ENCODE measurements at regions not wholly inside any gene's neighbourhood (a gene's known extent, or its start where the extent isn't known, plus 50 kb on each side); places are given as distances from the start of the nearest gene placed in this dataset.
A peak's percentile ranks its signal among the peaks of the same experiment; 100 is the strongest.

DNA sequence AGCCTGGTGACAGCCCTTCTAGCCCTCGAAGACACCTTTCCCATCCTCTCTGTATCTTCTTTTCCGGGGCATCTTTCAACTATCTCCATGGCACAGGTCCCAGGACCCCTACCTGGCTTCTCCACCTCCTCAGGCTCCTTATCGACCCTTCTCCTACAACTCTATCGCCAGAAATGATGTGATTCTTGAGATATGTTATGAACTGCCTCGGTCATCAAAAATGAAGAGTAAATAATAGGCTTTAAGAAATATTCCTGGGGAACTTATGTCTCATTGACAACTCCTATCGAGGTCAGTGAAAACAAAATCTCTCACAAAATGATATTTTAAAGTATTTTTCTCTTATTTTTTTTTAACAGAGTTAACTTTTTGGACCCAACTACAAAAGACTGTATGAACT is 405.5 kb upstream of the SHH start:
- no peak for DNase-seq

DNA sequence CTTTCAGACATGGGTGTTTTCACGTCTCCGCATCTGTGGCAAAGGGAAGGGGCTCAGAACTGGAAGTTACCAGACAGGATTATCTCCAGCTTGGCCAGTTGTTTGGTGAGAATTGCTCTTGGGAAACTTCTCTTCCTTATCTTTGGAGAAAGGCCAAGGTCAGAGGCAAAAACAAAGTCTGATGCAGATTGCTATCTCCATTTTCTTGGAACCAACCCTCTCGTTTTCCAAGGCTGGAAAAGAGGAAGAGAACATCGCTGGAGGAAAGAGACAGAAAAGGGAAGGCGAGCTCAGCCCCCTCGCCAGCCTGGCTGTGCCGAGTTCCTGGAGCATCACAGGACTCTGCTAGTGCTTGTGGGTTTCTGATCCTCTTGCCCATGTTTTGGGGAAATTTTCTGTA is 396.8 kb upstream of the SHH start:
- DNase-seq = no peak

DNA sequence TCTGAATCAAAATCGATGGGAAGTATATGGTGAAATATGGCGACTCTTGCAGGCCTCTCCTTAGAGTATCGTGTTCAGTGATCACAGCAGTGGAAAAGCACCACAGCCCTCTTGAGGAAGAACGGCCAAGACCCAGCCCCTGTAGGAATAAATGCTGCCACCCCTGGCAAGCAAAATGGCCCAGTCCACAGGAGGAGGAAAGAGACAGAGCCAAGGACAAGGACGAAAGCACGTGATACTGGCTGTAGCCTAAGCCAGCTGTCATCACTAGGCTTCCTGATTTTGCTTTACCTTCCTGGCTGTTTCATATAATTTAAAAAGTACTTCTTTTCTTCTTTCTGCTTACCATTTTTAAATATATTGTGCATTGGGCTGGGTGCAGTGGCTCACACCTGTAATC is 395.0 kb upstream of the SHH start:
- DNase-seq = no peak

DNA sequence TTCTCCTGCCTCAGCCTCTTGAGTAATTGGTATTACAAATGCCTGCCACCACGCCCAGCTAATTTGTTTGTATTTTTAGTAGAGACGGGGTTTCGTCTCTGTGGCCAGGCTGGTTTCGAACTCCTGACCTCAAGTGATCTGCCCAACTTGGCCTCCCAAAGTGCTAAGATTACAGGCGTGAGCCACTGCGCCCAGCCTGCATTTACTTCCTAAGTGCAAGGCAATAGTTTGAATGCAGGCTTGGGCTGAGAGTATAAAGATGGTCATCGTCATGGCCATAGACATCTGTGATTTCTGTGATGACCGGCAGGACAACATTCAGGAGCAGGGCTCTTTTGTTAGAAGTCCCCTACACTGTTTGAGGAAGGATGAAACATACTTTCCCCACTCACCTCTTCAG is 393.9 kb upstream of the SHH start:
- DNase-seq = no peak

DNA sequence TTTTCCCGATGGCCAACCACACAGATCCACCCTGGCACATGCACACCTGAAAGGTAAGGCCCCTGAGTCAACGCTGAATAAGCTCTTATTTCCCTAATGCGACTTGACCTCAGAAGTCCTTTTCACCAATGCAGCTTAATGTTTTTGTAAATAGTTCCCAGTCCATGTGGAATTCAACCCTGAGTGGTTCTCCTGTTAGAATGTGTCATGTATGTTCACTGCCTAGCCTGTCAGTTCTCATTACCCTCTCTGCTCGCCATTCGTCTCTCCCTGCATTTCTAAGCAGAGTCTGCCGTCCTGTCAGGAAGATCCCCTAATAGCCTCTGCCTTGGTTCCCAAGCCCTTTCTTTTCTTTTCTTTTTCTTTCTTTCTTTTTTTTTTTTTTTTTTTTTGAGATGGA is 392.6 kb upstream of the SHH start:
- DNase-seq = no peak

DNA sequence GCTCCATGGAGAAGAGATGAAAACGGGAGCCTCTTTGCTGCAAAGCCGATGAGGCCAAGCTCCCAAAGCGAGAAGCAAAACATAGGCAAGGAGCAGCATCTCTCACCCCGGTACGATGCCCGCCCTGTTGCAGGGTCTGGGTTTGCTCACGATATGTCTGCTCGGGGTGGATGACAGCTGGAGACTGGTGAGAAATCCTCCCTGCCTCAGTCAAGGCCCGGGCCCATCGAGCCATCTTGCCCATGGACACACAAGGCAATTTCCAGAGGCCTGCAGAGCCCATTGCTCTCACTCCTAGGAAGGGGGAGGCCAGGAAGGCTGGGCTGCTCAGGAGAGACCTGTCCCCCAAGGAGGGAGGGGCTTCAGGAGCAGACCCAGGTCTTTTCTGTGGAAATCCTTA is 391.7 kb upstream of the SHH start:
- DNase-seq = no peak

DNA sequence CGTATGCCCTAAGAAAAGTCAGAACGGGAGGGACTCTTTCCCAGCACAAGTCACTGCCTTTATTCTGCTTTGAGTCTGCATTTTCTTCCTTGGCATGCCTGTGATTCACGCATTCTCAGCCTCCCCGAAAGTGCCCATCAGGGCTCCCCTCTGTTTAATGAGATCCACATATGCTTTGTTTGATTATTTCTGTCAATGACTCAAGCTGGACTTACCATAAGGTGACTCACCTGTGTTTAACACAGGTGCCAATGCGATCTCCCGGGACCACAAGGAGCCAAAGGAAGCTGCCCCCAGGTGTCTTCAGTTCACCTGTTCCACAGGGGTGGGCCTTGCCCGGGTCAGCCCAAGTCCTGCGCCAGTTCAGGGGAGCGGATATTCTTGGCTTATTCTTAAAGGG is 386.0 kb upstream of the SHH start:
- DNase-seq = no peak

DNA sequence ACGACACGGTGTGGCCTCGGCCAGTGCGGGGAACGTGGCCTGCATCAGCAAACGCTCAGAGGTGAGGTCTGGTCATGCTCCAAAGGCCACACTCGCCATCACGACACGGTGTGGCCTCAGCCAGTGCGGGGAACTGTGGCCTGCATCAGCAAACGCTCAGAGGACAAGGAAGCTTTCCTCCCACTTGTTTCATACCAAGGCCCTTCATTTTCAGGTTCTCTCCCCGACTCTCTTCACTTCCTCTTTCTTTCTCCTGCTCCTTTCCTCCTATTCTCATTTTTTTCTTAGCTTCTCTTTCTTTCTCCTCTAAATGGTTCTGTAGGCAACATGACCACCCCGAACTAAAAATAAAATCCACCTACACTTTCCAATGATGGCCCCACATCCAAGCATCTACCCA is 384.4 kb upstream of the SHH start:
- no peak for DNase-seq

DNA sequence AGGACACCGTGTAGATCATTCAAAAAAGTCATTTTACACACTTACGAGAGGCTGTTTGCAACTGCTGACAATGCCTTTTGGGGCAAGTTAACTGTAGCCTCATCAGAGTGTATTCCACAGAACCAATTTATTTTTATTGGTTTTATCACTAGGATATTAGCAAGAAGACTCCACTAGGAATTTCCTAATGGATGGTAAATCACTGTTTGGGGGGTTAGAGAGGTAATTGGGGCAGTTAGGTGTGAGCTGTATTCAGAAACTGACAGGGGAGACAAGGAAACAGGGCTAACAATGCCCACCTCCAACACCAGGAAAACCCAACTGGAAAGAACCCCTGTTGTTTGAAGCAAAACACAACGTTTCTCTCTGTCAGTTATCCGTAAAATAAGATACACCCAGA is 383.0 kb upstream of the SHH start:
- no peak for DNase-seq

DNA sequence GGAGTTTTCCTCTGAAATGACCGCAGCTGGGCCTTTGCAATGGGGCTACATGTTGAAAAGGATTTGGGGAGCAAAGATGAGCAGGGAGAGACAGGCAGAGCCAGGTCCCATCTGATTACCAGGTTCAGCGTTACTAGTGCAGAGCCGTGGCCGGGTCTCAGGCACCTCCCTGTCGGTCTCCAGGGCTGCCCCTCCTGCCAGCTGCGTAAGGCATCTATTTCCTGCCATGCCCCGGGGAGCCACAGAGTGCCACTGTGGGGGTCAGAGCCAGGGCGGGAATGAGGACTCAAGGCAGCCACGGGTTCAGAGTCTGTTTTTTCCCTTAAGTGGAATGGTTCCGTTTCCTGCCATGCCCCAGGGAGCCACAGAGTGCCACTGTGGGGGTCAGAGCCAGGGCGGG is 382.6 kb upstream of the SHH start:
- DNase-seq = no peak

DNA sequence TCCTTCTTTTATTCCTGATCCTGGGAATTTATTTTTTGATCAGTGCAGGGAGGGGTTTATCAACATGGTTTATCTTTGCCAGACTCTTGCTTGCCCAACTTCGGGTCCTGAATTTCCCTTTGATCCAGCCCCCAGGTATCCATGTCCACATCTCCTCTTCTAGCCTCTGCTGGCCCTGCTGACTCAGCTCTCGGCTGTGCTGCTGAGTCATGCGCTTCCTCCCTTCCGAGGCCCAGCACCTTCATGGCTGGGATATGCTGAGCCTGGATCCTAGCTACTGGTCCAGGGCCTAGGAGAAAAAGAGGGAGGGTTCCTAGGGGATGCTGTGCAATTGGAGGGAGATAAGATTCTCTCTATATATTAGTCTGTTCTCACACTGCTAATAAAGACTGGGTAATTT is 380.7 kb upstream of the SHH start:
- DNase-seq = no peak

DNA sequence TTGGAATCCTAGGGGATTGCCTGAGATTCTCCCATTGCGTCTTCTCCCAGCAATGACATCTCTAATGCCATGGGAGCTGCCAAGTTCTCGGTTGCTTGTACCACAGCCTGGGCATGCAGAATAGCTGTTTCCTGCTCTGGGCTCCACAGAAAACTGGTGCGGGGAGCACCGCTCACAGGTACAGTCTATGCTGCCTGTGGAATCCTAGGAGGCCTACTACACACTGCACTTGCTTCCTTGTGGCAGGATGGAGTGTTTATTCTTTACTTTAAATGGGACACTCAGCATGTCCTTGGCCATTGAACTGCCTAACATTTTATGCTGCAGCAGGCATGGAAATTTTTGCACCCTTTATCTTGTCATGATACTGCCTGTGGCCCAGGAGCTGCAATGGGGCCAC is 378.8 kb upstream of the SHH start:
- no peak for DNase-seq

DNA sequence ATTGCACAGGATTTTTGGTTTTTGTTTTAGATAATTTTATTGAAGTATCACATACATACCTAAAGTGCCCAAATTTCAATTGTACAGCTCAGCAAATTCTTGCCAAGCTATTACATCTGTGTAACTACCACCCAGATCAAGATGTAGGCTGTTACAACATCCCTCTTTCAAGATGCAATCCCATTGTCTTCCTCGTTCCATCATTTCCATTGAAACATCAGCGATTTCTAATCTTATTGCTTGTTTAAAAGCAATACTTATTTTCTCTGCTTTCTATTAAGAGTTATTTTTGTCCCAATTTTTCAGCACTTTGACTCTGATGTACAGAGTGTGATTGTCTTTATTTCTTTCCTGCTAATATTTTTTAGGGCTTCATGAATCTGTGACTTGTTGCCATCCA is 372.8 kb upstream of the SHH start:
- DNase-seq = no peak

DNA sequence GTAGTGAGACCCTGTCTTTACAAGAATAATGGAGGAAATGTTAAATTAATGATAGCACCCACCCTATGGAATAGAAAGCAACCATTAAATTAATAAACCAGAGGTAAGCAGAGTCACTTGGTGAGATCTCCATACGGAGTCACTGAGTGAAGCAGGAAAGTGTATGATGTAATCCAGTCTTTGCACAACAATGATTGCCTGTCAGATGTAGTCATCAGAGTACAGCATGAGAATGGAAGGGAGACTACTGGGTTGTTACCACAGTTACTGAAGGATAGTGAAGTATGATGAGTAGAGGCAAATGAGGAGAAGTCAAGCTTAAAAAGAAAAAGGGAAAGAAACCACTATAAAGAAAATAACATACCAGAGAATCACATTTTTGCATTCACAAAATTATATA is 371.9 kb upstream of the SHH start:
- DNase-seq = no peak

DNA sequence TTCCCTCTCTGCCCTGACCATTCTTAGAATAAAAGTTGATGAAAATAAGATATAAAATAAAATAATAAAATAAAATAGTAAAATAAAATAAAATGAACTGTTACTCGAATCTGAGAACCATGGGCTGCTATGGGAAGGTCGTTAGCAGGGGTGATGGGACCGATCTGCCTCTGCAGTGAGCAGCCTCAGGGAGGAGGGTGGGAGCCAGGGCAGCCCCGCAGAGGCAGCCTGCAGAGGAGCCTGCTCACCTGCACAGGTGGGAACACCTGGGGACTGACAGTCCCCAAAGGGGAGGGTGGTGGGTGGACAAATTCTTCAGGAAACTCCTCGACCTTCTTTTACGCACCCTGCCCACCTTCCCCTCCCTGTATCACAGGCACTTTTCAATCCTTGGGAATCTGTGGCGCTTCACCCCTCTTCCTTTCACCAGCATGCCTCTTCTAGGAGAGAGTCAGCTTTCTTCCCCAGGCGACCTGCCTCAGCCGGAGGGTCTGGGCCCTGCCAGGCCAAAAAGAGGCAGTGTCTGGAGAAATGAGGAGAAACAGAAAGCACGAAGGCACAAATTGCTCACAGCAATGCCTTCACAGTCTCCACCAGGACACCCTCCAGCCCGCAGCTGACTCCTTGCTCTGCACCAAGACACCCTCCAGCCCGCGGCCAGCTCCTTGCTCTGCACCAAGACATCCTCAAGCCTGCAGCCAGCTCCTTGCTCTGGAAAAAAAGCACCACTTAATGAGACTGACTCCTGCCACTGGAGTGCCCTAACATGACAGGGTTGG is 368.4 kb upstream of the SHH start:
- no peak for DNase-seq

DNA sequence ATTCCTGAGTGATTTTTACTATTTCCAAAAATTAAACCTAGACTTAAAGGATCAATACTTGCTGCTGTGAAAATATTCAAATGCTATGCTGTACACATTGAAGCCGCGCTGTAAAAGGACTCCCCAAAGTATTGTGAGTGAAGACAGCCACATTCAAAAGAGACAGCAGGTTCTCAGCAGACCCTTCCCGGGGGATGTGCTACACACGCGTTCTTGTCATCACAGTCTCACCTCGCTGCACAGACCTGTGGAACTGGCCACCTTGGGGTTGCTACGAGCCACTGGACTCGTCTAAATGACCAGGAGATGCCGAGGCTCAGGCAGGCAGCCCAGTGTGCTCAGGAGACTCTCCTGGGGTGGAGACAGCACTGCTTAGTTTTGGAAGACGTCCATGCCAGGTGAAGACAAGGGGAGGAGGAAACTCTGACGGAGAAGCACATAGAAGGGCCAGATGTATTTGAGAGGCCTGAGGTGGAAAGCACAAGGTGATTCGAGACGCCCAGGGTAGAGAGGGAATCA is 367.7 kb upstream of the SHH start:
- no peak for DNase-seq

DNA sequence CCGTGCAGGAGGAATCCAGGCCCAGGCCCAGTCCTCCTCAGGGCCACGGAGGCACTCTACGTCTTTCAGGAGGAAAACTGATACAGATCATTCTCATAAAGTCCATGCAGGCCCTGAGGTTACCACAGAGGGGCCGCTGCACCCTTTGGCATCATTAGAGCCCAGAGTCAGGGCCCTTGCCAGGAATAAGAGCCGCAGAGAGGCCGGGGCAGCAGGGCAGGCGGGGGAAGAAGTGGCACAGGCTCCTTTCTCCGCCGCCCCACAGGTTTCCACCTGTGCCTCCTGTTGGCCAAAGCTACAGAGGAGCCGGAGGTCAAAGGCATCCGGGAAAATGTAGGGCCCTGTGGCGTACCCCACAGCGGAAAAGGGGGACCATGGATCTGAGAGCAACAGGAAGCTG is 366.6 kb upstream of the SHH start:
- DNase-seq = no peak

DNA sequence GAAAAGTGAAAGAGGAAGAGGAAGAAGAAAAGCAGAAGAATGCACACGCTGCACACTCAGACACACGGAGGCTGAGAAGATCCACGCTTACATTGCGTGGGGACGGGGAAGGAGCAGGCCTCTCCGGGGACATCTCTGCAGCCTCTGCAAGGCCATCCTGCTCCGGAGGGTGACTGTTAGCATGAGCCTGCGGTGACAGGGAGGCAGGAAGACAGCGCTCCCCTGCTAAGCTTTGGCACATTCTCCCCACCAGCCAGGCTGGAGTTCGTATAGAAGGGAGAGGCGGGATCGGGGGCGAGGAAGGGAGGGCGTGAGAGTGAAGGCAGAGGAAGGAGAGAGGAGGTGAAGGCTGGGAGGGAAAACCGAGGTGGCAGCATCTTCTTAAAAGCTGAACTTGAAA is 366.0 kb upstream of the SHH start:
- no peak for DNase-seq

DNA sequence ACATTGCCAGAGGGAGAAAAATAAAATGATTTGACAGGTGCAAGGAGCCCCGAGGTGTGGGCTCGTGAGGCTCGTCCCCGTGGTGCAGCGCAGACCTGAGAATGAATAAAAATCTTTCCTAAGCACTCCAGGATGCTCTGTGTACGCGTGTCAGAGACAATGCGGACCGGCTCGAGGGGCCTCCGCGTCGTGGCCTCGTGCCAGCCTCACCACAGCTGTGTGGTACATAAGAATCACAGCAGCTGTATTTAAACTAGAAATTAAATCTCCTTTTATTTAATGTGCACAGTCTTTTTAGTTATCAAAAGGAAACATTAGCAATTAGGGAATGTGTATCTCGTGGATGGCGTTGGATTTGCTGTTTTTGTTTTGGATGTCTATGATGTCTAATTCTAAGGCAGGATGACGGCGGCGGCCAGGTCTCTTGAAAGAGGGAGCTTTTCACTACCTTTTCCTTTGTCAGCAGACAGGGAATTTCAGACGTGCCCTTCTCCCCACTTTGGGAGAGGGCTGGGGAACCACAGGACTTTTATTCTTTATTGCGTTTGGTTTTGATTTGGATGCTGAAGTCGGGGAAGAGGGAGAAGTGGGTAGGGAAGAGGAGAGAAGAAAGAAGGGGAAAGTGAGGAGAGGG is 365.3 kb upstream of the SHH start:
- peak; percentile 5 for DNase-seq

DNA sequence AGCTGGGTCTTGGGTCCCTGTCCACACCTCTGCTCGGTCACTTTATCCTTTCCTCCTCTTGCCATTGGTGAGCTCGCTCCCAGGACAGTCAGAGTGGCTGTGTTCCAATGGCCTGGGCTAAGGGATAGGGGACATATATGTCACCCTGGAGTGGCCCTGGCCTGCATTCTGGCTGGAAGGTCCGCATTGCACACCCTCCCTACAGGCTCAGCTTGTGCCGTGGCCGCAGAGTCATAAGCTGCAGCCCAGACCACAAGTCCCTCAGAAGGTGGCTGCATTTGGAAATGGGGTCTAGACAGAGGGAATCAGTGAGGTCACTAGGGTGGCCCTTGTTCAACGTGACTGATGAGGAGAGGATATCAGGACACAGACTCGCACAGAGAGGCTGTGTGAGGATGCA is 363.8 kb upstream of the SHH start:
- DNase-seq = no peak

DNA sequence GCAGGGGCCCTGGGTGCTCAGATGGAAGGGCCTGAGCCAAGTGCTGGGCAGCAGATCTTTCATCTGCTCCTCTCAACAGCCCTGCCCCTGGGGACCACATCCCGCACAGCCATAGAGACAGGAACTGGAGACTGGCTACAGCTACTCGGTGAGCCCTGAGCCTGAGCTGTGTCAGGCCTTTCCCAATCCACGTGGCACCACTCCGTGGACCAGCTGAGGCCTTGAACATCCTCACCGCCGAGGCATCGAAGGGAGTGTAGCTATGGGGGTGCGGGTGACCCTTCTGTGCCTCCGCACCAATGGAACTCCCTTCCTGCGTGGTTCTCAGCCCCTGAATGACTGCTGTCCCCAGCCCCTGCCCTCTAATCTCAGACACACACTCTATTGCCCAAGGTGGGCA is 362.7 kb upstream of the SHH start:
- no peak for DNase-seq

DNA sequence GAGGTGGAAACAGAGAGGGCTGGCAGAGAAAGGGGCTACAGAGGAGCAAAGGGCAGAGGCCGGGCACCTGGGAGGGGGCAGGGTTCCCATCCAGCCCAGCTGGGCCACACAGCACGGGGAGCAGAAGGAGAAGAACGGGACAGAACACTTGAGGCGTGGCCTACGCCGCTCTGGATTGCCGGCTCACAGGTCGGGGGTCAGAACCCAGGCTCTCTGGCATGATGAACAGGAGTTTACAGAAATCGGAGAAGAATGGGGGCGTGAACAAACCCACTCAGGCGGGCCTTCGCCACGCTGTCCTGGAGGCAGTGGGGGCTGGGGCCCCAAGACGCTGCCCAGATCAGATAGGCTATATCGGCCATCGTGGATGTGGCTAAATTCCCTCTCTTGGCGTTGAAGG is 362.2 kb upstream of the SHH start:
- DNase-seq = no peak

DNA sequence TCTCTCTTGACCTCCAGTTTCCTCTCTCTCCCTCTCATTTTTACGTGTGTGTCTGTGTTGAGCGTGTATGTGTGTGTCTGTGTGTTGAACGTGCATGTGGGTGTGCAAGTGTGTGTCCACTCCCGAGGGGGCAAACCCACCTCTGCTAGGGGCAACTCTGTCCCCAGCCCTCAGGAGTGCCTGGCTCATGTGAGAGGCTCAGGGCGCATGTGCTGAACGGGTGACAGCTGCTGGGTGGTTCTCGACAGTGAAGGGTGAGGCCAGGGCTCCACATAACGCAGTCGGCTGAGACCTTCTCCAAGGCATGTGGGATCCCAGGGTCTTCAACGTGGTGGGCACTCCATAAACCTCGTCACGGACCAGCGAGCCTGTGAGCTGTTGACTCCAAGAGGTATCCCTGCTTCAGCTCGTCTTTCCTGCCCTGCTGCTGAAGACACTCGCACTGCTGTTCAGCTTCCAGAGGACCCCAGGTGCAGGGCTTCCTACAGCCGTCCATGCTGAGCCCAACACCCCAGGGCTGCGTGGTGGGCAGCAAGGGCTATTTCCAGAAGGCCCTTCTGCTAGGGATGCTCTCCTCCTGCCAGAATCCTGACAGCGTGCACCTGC is 361.6 kb upstream of the SHH start:
- DNase-seq = no peak

DNA sequence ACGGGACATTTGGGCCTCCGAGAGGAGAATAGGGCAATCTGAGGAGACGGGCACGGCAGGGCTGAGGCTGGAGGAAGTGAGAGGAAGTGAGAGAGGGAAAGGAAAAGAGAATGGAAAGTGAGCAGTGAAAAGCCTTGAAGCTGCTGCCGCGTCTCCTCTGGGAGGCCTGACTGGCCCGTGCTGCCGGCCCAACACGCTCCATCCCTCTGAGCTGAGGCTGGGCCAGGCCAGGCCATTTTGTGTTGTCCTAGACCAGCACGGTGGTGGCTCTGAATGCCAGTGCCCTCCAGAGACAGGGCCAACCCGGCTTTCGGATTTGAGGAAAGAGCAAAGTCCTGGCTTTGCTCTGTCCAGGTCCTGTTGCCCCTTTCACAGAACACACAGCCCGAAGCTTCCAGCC is 361.1 kb upstream of the SHH start:
- DNase-seq = no peak

DNA sequence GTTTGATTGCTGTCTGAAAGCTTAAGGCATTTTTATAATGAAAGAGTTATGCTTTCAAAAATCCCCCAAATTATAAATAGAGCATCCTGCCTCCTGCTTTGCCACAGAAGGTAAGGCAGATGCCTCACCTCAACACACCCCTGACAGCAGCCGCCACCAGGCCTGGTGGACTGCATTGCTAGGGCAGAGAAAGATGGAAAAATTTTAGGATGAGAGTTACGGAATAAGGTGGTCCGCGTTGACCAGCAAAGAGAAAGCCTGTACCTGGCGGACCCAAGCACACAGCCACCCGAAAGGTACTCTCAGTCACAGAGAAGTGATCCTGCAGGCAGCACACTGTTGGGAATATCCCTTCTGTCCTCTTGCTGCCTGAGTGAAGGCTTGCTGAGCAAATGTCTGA is 360.4 kb upstream of the SHH start:
- no peak for DNase-seq

All from NCI-H2029 (cell line).